Type B pancreatic cell (in vitro differentiated cells): ENCODE measurements at regions not wholly inside any gene's neighbourhood (a gene's known extent, or its start where the extent isn't known, plus 50 kb on each side); places are given as distances from the start of the nearest gene placed in this dataset.

Experiments
- DNase-seq: peaks from one replicate; pipeline ENCODE4 v3.0.0; 2021; ENCODE audit warnings: mixed read lengths; ENCODE audit not compliant: unreplicated experiment; ENCODE audit errors: extremely low spot score
- H3K27ac Mint-ChIP-seq: 2 replicates; pipeline ENCODE4 v1.8.0; 2021; ENCODE audit warnings: mild to moderate bottlenecking, mixed read lengths
- H3K27me3 Mint-ChIP-seq: 2 replicates; pipeline ENCODE4 v1.8.0; 2021; ENCODE audit warnings: mixed read lengths
- H3K36me3 Mint-ChIP-seq: 2 replicates; pipeline ENCODE4 v1.8.0; 2021; ENCODE audit warnings: mixed read lengths
- H3K4me1 Mint-ChIP-seq: one replicate; pipeline ENCODE4 v1.8.0; 2021; ENCODE audit warnings: mixed read lengths; ENCODE audit not compliant: unreplicated experiment
- H3K4me3 Mint-ChIP-seq: 2 replicates; pipeline ENCODE4 v1.8.0; 2021; ENCODE audit warnings: mild to moderate bottlenecking, mixed read lengths
- H3K9me3 Mint-ChIP-seq: 2 replicates; pipeline ENCODE4 v1.8.0; 2021; ENCODE audit warnings: mixed read lengths
- CTCF ChIP-seq: fragments of 200-600 bp; sonication (generic); conservative IDR thresholded peaks from 2 replicates; pipeline ENCODE4 v1.5.0; 2021; ENCODE audit warnings: antibody characterized with exemption, mild to moderate bottlenecking

- Mint-ChIP-seq H3K4me1 (no peaks in the 10 kb centered on the region), H3K27me3 (no peaks in the 10 kb centered on the region), H3K9me3 (no peaks in the 10 kb centered on the region), H3K27ac (no peak overlapping the region), H3K4me3 (no peak overlapping the region), H3K36me3 (no peaks in the 10 kb centered on the region)
- no peak for TF ChIP-seq CTCF
- DNase-seq, result no peak
Measured at GRCh38 chr7:145224775-145225174, 388.9 kb upstream of the TPK1 start.

- Mint-ChIP-seq H3K4me3 (no peak overlapping the region), H3K27me3 (no peaks in the 10 kb centered on the region), H3K36me3 (no peaks in the 10 kb centered on the region), H3K4me1 (no peaks in the 10 kb centered on the region), H3K9me3 (no peaks in the 10 kb centered on the region), H3K27ac (no peak overlapping the region)
- TF ChIP-seq CTCF, result no peak
- no peak for DNase-seq
Measured at GRCh38 chr7:145219461-145219860, 383.6 kb upstream of the TPK1 start.

GRCh38 chr7:145216866-145217265 lies 381.0 kb upstream of the TPK1 start:
- no peak for TF ChIP-seq CTCF
- H3K4me3 Mint-ChIP-seq, result no peak overlapping the region
- no peaks in the 10 kb centered on the region for H3K9me3 Mint-ChIP-seq
- no peaks in the 10 kb centered on the region for H3K4me1 Mint-ChIP-seq
- H3K27me3 Mint-ChIP-seq, result no peaks in the 10 kb centered on the region
- H3K36me3 Mint-ChIP-seq, result no peaks in the 10 kb centered on the region
- H3K27ac Mint-ChIP-seq, result no peak overlapping the region
- DNase-seq, result no peak

- Mint-ChIP-seq H3K9me3 (no peaks in the 10 kb centered on the region), H3K36me3 (no peaks in the 10 kb centered on the region), H3K27me3 (no peaks in the 10 kb centered on the region), H3K4me3 (no peak overlapping the region), H3K27ac (no peak overlapping the region), H3K4me1 (no peaks in the 10 kb centered on the region)
- no peak for TF ChIP-seq CTCF
- DNase-seq, result no peak
Measured at GRCh38 chr7:145212050-145212449, 376.2 kb upstream of the TPK1 start.

GRCh38 chr7:145211211-145211610 lies 375.4 kb upstream of the TPK1 start:
- TF ChIP-seq CTCF, result no peak
- Mint-ChIP-seq H3K4me3 (no peak overlapping the region), H3K27ac (no peak overlapping the region), H3K4me1 (no peaks in the 10 kb centered on the region), H3K9me3 (no peaks in the 10 kb centered on the region), H3K36me3 (no peaks in the 10 kb centered on the region), H3K27me3 (no peaks in the 10 kb centered on the region)
- DNase-seq, result no peak

GRCh38 chr7:145193951-145194350 lies 358.1 kb upstream of the TPK1 start:
- TF ChIP-seq CTCF, result no peak
- Mint-ChIP-seq H3K36me3 (no peaks in the 10 kb centered on the region), H3K9me3 (no peaks in the 10 kb centered on the region), H3K27ac (no peak overlapping the region), H3K27me3 (no peaks in the 10 kb centered on the region), H3K4me3 (no peak overlapping the region), H3K4me1 (no peaks in the 10 kb centered on the region)
- DNase-seq, result no peak
